Endodermal cell (in vitro differentiated cells): ENCODE measurements at regions not wholly inside any gene's neighbourhood (a gene's known extent, or its start where the extent isn't known, plus 50 kb on each side); places are given as distances from the start of the nearest gene placed in this dataset.

Experiments used
- DNase-seq: peaks from one replicate; pipeline ENCODE4 v3.0.0-alpha.2; 2017
- H3K27ac ChIP-seq: 2 replicates; pipeline ENCODE4 v1.5.1; 2013; ENCODE audit warnings: mild to moderate bottlenecking, low read depth, low read length, moderate library complexity
- H3K27me3 ChIP-seq: 2 replicates; pipeline ENCODE4 v1.6.1; 2013; ENCODE audit warnings: mild to moderate bottlenecking, low read length, moderate library complexity; ENCODE audit not compliant: insufficient read depth, control insufficient read depth, poor library complexity, severe bottlenecking
- H3K36me3 ChIP-seq: 2 replicates; pipeline ENCODE4 v1.7.0; 2013; ENCODE audit warnings: mild to moderate bottlenecking, low read length, moderate library complexity; ENCODE audit not compliant: control insufficient read depth, insufficient read depth
- H3K4me1 ChIP-seq: one replicate; pipeline ENCODE4 v1.7.0; 2013; ENCODE audit warnings: low read length; ENCODE audit not compliant: control insufficient read depth, insufficient read depth
- H3K4me3 ChIP-seq: 2 replicates; pipeline ENCODE4 v1.5.1; 2013; ENCODE audit warnings: mild to moderate bottlenecking, low read length, moderate library complexity
- H3K9ac ChIP-seq: 2 replicates; pipeline ENCODE4 v1.6.1; 2013; ENCODE audit warnings: mild to moderate bottlenecking, low read length, moderate library complexity; ENCODE audit not compliant: poor library complexity, severe bottlenecking; ENCODE audit errors: extremely low read depth
- H3K9me3 ChIP-seq: 2 replicates; pipeline ENCODE4 v1.6.1; 2013; ENCODE audit warnings: mild to moderate bottlenecking, low read length, moderate library complexity; ENCODE audit not compliant: control insufficient read depth
- H3K27ac Mint-ChIP-seq: 2 replicates; pipeline ENCODE4 v1.8.0; 2020; ENCODE audit warnings: mixed read lengths
- H3K27me3 Mint-ChIP-seq: 2 replicates; pipeline ENCODE4 v1.8.0; 2021; ENCODE audit warnings: mild to moderate bottlenecking, mixed read lengths; ENCODE audit not compliant: insufficient read depth
- H3K36me3 Mint-ChIP-seq: 2 replicates; pipeline ENCODE4 v1.8.0; 2020; ENCODE audit warnings: low read depth, mixed read lengths
- H3K4me1 Mint-ChIP-seq: 2 replicates; pipeline ENCODE4 v1.8.0; 2020; ENCODE audit warnings: mixed read lengths
- H3K4me3 Mint-ChIP-seq: 2 replicates; pipeline ENCODE4 v1.8.0; 2020; ENCODE audit warnings: mild to moderate bottlenecking, moderate library complexity, mixed read lengths
- H3K9me3 Mint-ChIP-seq: 2 replicates; pipeline ENCODE4 v1.8.0; 2020; ENCODE audit warnings: mild to moderate bottlenecking, mixed read lengths
- WGBS, 2 experiments: methylation state at CpG; one replicate each; pipeline versions ENCODE4 v1.1.5 to v1.1.7; 2013; ENCODE audit warnings: missing lambda C conversion rate in 2 of 2, mixed read lengths in 1 of 2; ENCODE audit not compliant: insufficient coverage in 1 of 2, insufficient read length in 1 of 2; 5-methylcytosine and 5-hydroxymethylcytosine counted together
- TF ChIP-seq, protein P1 (sequence below): fragments of 200-600 bp; sonication (generic); conservative IDR thresholded peaks from 2 replicates; pipeline ENCODE4 v1.5.0; 2021; ENCODE audit warnings: antibody characterized with exemption, mild to moderate bottlenecking

GRCh38 chr5:28265877-28266276, 1227.5 kb upstream of the CDH9 start:
- H3K27ac ChIP-seq = no peak overlapping the region
- H3K9me3 ChIP-seq = no peaks in the 10 kb centered on the region
- no peaks in the 10 kb centered on the region for H3K9me3 Mint-ChIP-seq
- TF ChIP-seq, protein P1, sequence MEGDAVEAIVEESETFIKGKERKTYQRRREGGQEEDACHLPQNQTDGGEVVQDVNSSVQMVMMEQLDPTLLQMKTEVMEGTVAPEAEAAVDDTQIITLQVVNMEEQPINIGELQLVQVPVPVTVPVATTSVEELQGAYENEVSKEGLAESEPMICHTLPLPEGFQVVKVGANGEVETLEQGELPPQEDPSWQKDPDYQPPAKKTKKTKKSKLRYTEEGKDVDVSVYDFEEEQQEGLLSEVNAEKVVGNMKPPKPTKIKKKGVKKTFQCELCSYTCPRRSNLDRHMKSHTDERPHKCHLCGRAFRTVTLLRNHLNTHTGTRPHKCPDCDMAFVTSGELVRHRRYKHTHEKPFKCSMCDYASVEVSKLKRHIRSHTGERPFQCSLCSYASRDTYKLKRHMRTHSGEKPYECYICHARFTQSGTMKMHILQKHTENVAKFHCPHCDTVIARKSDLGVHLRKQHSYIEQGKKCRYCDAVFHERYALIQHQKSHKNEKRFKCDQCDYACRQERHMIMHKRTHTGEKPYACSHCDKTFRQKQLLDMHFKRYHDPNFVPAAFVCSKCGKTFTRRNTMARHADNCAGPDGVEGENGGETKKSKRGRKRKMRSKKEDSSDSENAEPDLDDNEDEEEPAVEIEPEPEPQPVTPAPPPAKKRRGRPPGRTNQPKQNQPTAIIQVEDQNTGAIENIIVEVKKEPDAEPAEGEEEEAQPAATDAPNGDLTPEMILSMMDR = no peak
- H3K36me3 ChIP-seq = no peaks in the 10 kb centered on the region
- no peak overlapping the region for H3K27ac Mint-ChIP-seq
- 84% methylated on average over 2 of the region's 2 CpGs; no CpG with 5 or more reads in 1 of the 2 experiments for WGBS, 2 experiments
- DNase-seq = no peak
- no peak overlapping the region for H3K4me3 Mint-ChIP-seq
- no peak overlapping the region for H3K4me3 ChIP-seq
- H3K9ac ChIP-seq = no peak overlapping the region
- H3K4me1 Mint-ChIP-seq = no peaks in the 10 kb centered on the region
- H3K27me3 Mint-ChIP-seq = no peaks in the 10 kb centered on the region
- H3K27me3 ChIP-seq = no peaks in the 10 kb centered on the region
- no peaks in the 10 kb centered on the region for H3K36me3 Mint-ChIP-seq
- no peaks in the 10 kb centered on the region for H3K4me1 ChIP-seq

GRCh38 chr5:28254846-28255245, 1216.5 kb upstream of the CDH9 start:
- Mint-ChIP-seq H3K9me3 (no peaks in the 10 kb centered on the region), H3K27ac (no peak overlapping the region), H3K4me3 (no peak overlapping the region), H3K27me3 (no peaks in the 10 kb centered on the region), H3K4me1 (peaks cover 4% of the 10 kb centered on the region), H3K36me3 (no peaks in the 10 kb centered on the region)
- TF ChIP-seq, protein P1 = no peak
- Histone ChIP-seq H3K9ac (no peak overlapping the region), H3K9me3 (no peaks in the 10 kb centered on the region), H3K27me3 (no peaks in the 10 kb centered on the region), H3K4me3 (no peak overlapping the region), H3K27ac (no peak overlapping the region), H3K4me1 (no peaks in the 10 kb centered on the region), H3K36me3 (no peaks in the 10 kb centered on the region)
- DNase-seq = no peak

- H3K27me3 ChIP-seq = no peaks in the 10 kb centered on the region
- peak; percentile 46 for DNase-seq
- H3K36me3 Mint-ChIP-seq = no peaks in the 10 kb centered on the region
- H3K4me1 ChIP-seq = no peaks in the 10 kb centered on the region
- no peaks in the 10 kb centered on the region for H3K9me3 ChIP-seq
- no peak overlapping the region for H3K4me3 Mint-ChIP-seq
- H3K36me3 ChIP-seq = no peaks in the 10 kb centered on the region
- TF ChIP-seq, protein P1 = no peak
- WGBS, 2 experiments = 80 to 82% methylated on average over 3 to 6 of the region's 6 CpGs
- no peak overlapping the region for H3K9ac ChIP-seq
- no peaks in the 10 kb centered on the region for H3K9me3 Mint-ChIP-seq
- H3K4me3 ChIP-seq = no peak overlapping the region
- no peaks in the 10 kb centered on the region for H3K27me3 Mint-ChIP-seq
- peaks cover 4% of the 10 kb centered on the region for H3K4me1 Mint-ChIP-seq
- no peak overlapping the region for H3K27ac ChIP-seq
- no peak overlapping the region for H3K27ac Mint-ChIP-seq
Measured at GRCh38 chr5:28253431-28253830, 1215.0 kb upstream of the CDH9 start.
